ENCODE measurements at regions not wholly inside any gene's neighbourhood (a gene's known extent, or its start where the extent isn't known, plus 50 kb on each side); places are given as distances from the start of the nearest gene placed in this dataset.

- Histone ChIP-seq H3K36me3 (no peaks in the 10 kb centered on the region), H3K27me3 (replicated peaks in 1 of 7) (peaks cover 0 to 6% (median 0%) of the 10 kb centered on the region in 7 donors), H3K4me1 (no peaks in the 10 kb centered on the region), H3K9me3 (no peaks in the 10 kb centered on the region), H3K27ac (no peak overlapping the region), H3K4me3 (no peak overlapping the region)
- no peak for TF ChIP-seq POLR2AphosphoS5 (IDR thresholded peaks at IDR 0.05)
- TF ChIP-seq CTCF (IDR thresholded peaks at IDR 0.05 in 8 of 11, conservative IDR thresholded peaks at IDR 0.05 in 3 of 11), result no peak
- no peak for TF ChIP-seq POLR2A (IDR thresholded peaks at IDR 0.05)
- DNase-seq, result no peak
- 75 to 93% (median 79%) methylated on average over 2 of the region's 2 CpGs for WGBS, 5 donors
- intact Hi-C loops (cut with DNase I; ENCODE audit: low total_unique reads), result no loop called here
These were observed 153.8 kb upstream of the CALCR start for GRCh38 chr7:93728292-93728691.

- no peak for DNase-seq
- WGBS, 5 donors, result 85 to 95% (median 87%) methylated on average over 4 of the region's 4 CpGs
- intact Hi-C loops (cut with DNase I; ENCODE audit: low total_unique reads), result no loop called here
These were observed 151.4 kb upstream of the CALCR start for GRCh38 chr7:93725954-93726353.

GRCh38 chr7:93723424-93724124 is 149.1 kb upstream of the CALCR start:
- no peaks in the 10 kb centered on the region for H3K36me3 ChIP-seq
- H3K27me3 ChIP-seq (replicated peaks in 1 of 7), result no peaks in the 10 kb centered on the region
- H3K9me3 ChIP-seq, result no peaks in the 10 kb centered on the region
- intact Hi-C loops (cut with DNase I; ENCODE audit: low total_unique reads), result no loop called here
- H3K4me1 ChIP-seq, result no peaks in the 10 kb centered on the region
- DNase-seq, result peak; percentile 35
- WGBS, 5 donors, result 61 to 86% (median 73%) methylated on average over 3 of the region's 3 CpGs
- TF ChIP-seq POLR2AphosphoS5 (IDR thresholded peaks at IDR 0.05) (no peak), POLR2A (IDR thresholded peaks at IDR 0.05) (no peak), CTCF (IDR thresholded peaks at IDR 0.05 in 8 of 11, conservative IDR thresholded peaks at IDR 0.05 in 3 of 11) (no peak)
- no peak overlapping the region for H3K4me3 ChIP-seq
- H3K27ac ChIP-seq, result no peak overlapping the region

More at GRCh38 chr7:93725954-93726353, 151.4 kb upstream of the CALCR start:
- Histone ChIP-seq H3K27ac (no peak overlapping the region), H3K36me3 (no peaks in the 10 kb centered on the region), H3K9me3 (no peaks in the 10 kb centered on the region), H3K4me3 (no peak overlapping the region), H3K4me1 (no peaks in the 10 kb centered on the region), H3K27me3 (replicated peaks in 1 of 7) (peaks cover 0 to 1% (median 0%) of the 10 kb centered on the region in 7 donors)
- TF ChIP-seq POLR2AphosphoS5 (IDR thresholded peaks at IDR 0.05), result no peak
- no peak for TF ChIP-seq POLR2A (IDR thresholded peaks at IDR 0.05)
- no peak for TF ChIP-seq CTCF (IDR thresholded peaks at IDR 0.05 in 8 of 11, conservative IDR thresholded peaks at IDR 0.05 in 3 of 11)

GRCh38 chr7:93720106-93720505 is 145.6 kb upstream of the CALCR start:
- Histone ChIP-seq H3K4me3 (no peak overlapping the region), H3K9me3 (no peaks in the 10 kb centered on the region), H3K36me3 (no peaks in the 10 kb centered on the region), H3K27ac (no peak overlapping the region), H3K27me3 (replicated peaks in 1 of 7) (no peaks in the 10 kb centered on the region), H3K4me1 (no peaks in the 10 kb centered on the region)
- intact Hi-C loops (cut with DNase I; ENCODE audit: low total_unique reads), result no loop called here
- DNase-seq, result no peak
- no peak for TF ChIP-seq POLR2A (IDR thresholded peaks at IDR 0.05)
- TF ChIP-seq POLR2AphosphoS5 (IDR thresholded peaks at IDR 0.05), result no peak
- no peak for TF ChIP-seq CTCF (IDR thresholded peaks at IDR 0.05 in 8 of 11, conservative IDR thresholded peaks at IDR 0.05 in 3 of 11)

All from spleen (tissue), 11 donors.